ENCODE measurements at regions not wholly inside any gene's neighbourhood (a gene's known extent, or its start where the extent isn't known, plus 50 kb on each side); places are given as distances from the start of the nearest gene placed in this dataset.

GRCh38 chr18:66795051-66795450 is 191.2 kb upstream of the CDH19 start:
- TF ChIP-seq CTCF (IDR thresholded peaks at IDR 0.05) (no peak), POLR2A (IDR thresholded peaks at IDR 0.05) (no peak)
